B cell (primary cell): ENCODE measurements at regions not wholly inside any gene's neighbourhood (a gene's known extent, or its start where the extent isn't known, plus 50 kb on each side); places are given as distances from the start of the nearest gene placed in this dataset.

Source experiments
- EZH2 ChIP-seq: IDR thresholded peaks from 2 replicates; pipeline ENCODE4 v1.6.1; 2012; ENCODE audit warnings: borderline replicate concordance, low read depth, mild to moderate bottlenecking, moderate library complexity, low read length; ENCODE audit not compliant: insufficient read depth, poor library complexity, severe bottlenecking
- TF ChIP-seq, protein P1 (sequence below): fragments of 200-600 bp; IDR thresholded peaks from one replicate; pipeline ENCODE4 v1.8.0; 2022; ENCODE audit warnings: antibody characterized with exemption, mild to moderate bottlenecking

DNA sequence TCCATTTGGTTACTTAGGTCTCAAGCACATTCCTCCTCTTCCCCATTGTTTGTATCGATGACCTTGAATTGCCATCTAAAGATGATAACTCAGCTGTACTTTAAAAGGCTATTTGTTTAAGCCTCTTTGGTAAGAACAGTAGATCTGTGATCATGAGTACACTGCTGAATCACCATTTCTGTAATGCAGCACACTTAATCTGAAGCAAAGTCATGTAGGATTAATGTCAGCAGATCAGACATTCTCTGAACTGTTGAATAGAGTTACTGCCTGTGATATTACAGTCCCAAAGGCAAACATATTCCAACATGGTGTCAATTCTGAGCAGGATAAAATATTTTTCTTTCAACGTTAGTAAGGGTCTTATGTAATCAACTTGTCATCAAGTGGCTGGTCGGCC lies 631.6 kb downstream of the TECRL start:
- TF ChIP-seq, protein P1, sequence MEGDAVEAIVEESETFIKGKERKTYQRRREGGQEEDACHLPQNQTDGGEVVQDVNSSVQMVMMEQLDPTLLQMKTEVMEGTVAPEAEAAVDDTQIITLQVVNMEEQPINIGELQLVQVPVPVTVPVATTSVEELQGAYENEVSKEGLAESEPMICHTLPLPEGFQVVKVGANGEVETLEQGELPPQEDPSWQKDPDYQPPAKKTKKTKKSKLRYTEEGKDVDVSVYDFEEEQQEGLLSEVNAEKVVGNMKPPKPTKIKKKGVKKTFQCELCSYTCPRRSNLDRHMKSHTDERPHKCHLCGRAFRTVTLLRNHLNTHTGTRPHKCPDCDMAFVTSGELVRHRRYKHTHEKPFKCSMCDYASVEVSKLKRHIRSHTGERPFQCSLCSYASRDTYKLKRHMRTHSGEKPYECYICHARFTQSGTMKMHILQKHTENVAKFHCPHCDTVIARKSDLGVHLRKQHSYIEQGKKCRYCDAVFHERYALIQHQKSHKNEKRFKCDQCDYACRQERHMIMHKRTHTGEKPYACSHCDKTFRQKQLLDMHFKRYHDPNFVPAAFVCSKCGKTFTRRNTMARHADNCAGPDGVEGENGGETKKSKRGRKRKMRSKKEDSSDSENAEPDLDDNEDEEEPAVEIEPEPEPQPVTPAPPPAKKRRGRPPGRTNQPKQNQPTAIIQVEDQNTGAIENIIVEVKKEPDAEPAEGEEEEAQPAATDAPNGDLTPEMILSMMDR: no peak
- no peak for TF ChIP-seq EZH2
